HCT116 (cell line): ENCODE measurements at regions not wholly inside any gene's neighbourhood (a gene's known extent, or its start where the extent isn't known, plus 50 kb on each side); places are given as distances from the start of the nearest gene placed in this dataset.

ENCODE experiments used
- ATAC-seq: fragments of 200-7000 bp; cut with Tn5 transposase; 2 replicates; pipeline ENCODE4 v1.9.1; 2020; ENCODE audit warnings: mild to moderate bottlenecking, moderate library complexity
- BruUV-seq: library from RNA; stranded (reverse); fragments of 400-500 nt; replicated peaks from 2 replicates; lab custom pipeline; 2021; lab: Mats Ljungman, UMichigan
- CTCF ChIA-PET: fragments of 300-600 bp; sonication (Branson Sonifier 250); formaldehyde crosslinking; loops from one replicate; lab custom pipeline; 2021; ENCODE audit warnings: antibody characterized with exemption; lab: Charles Lee
- POLR2A ChIA-PET: fragments of 300-600, 350-600 bp; sonication (Branson Sonifier 250); formaldehyde crosslinking; loops from one replicate; lab custom pipeline; 2021; ENCODE audit warnings: antibody characterized with exemption; lab: Charles Lee
- RAD21 ChIA-PET, 2 experiments: fragments of 300-600 bp; sonication (Branson Sonifier 250); formaldehyde crosslinking; loops; one replicate each; lab custom pipeline; 2023; ENCODE audit warnings: low total read pairs in 2 of 2; ENCODE audit not compliant: uncharacterized antibody in 2 of 2, unreplicated experiment in 2 of 2, low non-redundant PET in 1 of 2; lab: Charles Lee
- DNase-seq: peaks from one replicate; pipeline ENCODE4 v3.0.0-alpha.2; 2010; ENCODE audit warnings: low read depth, low spot score
- H2AFZ ChIP-seq: fragments of 200-600 bp; shearing (Covaris generic), sonication (generic); 2 replicates; pipeline ENCODE4 v1.6.1; 2017; ENCODE audit warnings: low read depth, mixed run types, mixed read lengths, antibody characterized with exemption, low read length; ENCODE audit not compliant: poor library complexity, severe bottlenecking
- H3K27ac ChIP-seq: 2 replicates; pipeline ENCODE4 v1.5.1; 2012; ENCODE audit warnings: low read depth, low read length
- H3K27me3 ChIP-seq: fragments of 200-600 bp; sonication (generic); 2 replicates; pipeline ENCODE4 v1.6.1; 2016; ENCODE audit warnings: mixed run types, low read length, mixed read lengths; ENCODE audit not compliant: insufficient read depth
- H3K36me3 ChIP-seq, 2 experiments: fragments of 200-500 bp in 1 of 2; fragments of 200-600 bp in 1 of 2; sonication (Bioruptor generic) in 1 of 2; sonication (generic) in 1 of 2; 2 replicates each; pipeline versions ENCODE4 v1.5.1 to v1.6.1; 2014 to 2016; ENCODE audit warnings: low read length in 2 of 2, inconsistent platforms in 1 of 2, mixed read lengths in 1 of 2, mixed run types in 1 of 2; ENCODE audit not compliant: insufficient read depth in 2 of 2, control insufficient read depth in 1 of 2
- H3K4me1 ChIP-seq, 2 experiments: fragments of 200-600 bp in 1 of 2; sonication (generic) in 1 of 2; 2 replicates each; pipeline versions ENCODE4 v1.5.1 to v1.6.1; 2012 to 2017; ENCODE audit warnings: low read length in 2 of 2, inconsistent platforms in 1 of 2, mild to moderate bottlenecking in 1 of 2, mixed read lengths in 1 of 2, mixed run types in 1 of 2, moderate library complexity in 1 of 2; ENCODE audit not compliant: insufficient read depth in 2 of 2, control insufficient read depth in 1 of 2
- H3K4me2 ChIP-seq: fragments of 200-600 bp; sonication (generic); 2 replicates; pipeline ENCODE4 v1.6.1; 2017; ENCODE audit warnings: mixed run types, low read length, mixed read lengths
- H3K4me3 ChIP-seq, 2 experiments: fragments of 200-600 bp in 1 of 2; sonication (generic) in 1 of 2; replicated peaks in 1 of 2; 2 replicates each; pipeline ENCODE4 v1.5.1; 2011 to 2016; ENCODE audit warnings: low read length in 2 of 2, control low read depth in 1 of 2, low read depth in 1 of 2, mild to moderate bottlenecking in 1 of 2, mixed read lengths in 1 of 2, mixed run types in 1 of 2
- H3K79me2 ChIP-seq: fragments of 200-600 bp; sonication (generic); 2 replicates; pipeline ENCODE4 v1.6.1; 2017; ENCODE audit warnings: mild to moderate bottlenecking, mixed run types, low read length, moderate library complexity, mixed read lengths; ENCODE audit not compliant: insufficient read depth
- H3K9ac ChIP-seq: fragments of 200-600 bp; sonication (generic); 2 replicates; pipeline ENCODE4 v1.6.1; 2016; ENCODE audit warnings: low read length, mixed read lengths
- H3K9me2 ChIP-seq: fragments of 200-600 bp; sonication (generic), shearing (Covaris generic); 2 replicates; pipeline ENCODE4 v1.6.1; 2017; ENCODE audit warnings: mixed run types, mild to moderate bottlenecking, moderate library complexity; ENCODE audit not compliant: insufficient read depth
- H3K9me3 ChIP-seq, 2 experiments: fragments of 200-500 bp in 1 of 2; fragments of 200-600 bp in 1 of 2; sonication (Bioruptor generic) in 1 of 2; sonication (generic) in 1 of 2; 2 replicates each; pipeline ENCODE4 v1.6.1; 2014 to 2017; ENCODE audit warnings: low read length in 2 of 2, mixed read lengths in 2 of 2, inconsistent platforms in 1 of 2, low read depth in 1 of 2, mild to moderate bottlenecking in 1 of 2, mixed run types in 1 of 2, moderate library complexity in 1 of 2; ENCODE audit not compliant: control insufficient read depth in 1 of 2, insufficient read depth in 1 of 2
- H4K20me1 ChIP-seq: fragments of 200-600 bp; sonication (generic), shearing (Covaris generic); 2 replicates; pipeline ENCODE4 v1.6.1; 2017; ENCODE audit warnings: mixed run types, mild to moderate bottlenecking, moderate library complexity; ENCODE audit not compliant: insufficient read depth
- ATF3 ChIP-seq: IDR thresholded peaks from 2 replicates; pipeline ENCODE4 v1.6.1; 2012
- CBX3 ChIP-seq: IDR thresholded peaks from 2 replicates; pipeline ENCODE4 v1.6.1; 2012; ENCODE audit warnings: low read depth
- CEBPB ChIP-seq: IDR thresholded peaks from 2 replicates; pipeline ENCODE4 v1.6.1; 2012; ENCODE audit warnings: low read depth
- CTCF ChIP-seq, 3 experiments: fragments of 200-600 bp in 1 of 3; sonication (generic) in 1 of 3; IDR thresholded peaks in 2 of 3; conservative IDR thresholded peaks in 1 of 3; 2 replicates each; pipeline ENCODE4 v1.5.1; 2012 to 2017; ENCODE audit warnings: low read depth in 2 of 3, low read length in 2 of 3, antibody characterized with exemption in 1 of 3, borderline replicate concordance in 1 of 3, control low read depth in 1 of 3, mild to moderate bottlenecking in 1 of 3, mixed read lengths in 1 of 3, mixed run types in 1 of 3, moderate library complexity in 1 of 3; ENCODE audit not compliant: insufficient read depth in 1 of 3
- EGR1 ChIP-seq: IDR thresholded peaks from 2 replicates; pipeline ENCODE4 v1.6.1; 2012; ENCODE audit warnings: low read depth
- EZH2 ChIP-seq: fragments of 200-600 bp; sonication (generic); IDR thresholded peaks from 2 replicates; pipeline ENCODE4 v1.6.1; 2017; ENCODE audit warnings: antibody characterized with exemption, mixed run types
- EZH2phosphoT487 ChIP-seq: fragments of 200-600 bp; IDR thresholded peaks from 2 replicates; pipeline ENCODE4 v1.6.1; 2018; ENCODE audit warnings: antibody characterized with exemption, borderline replicate concordance
- MAX ChIP-seq: IDR thresholded peaks from 2 replicates; pipeline ENCODE4 v1.6.1; 2012
- POLR2AphosphoS5 ChIP-seq: IDR thresholded peaks from 2 replicates; pipeline ENCODE4 v1.6.1; 2011; ENCODE audit warnings: mild to moderate bottlenecking, low read depth, low read length, moderate library complexity
- RAD21 ChIP-seq: IDR thresholded peaks from 2 replicates; pipeline ENCODE4 v1.6.1; 2012; ENCODE audit warnings: low read depth, mild to moderate bottlenecking
- REST ChIP-seq: IDR thresholded peaks from 2 replicates; pipeline ENCODE4 v1.6.1; 2012; ENCODE audit warnings: low read depth
- SP1 ChIP-seq: IDR thresholded peaks from 2 replicates; pipeline ENCODE4 v1.6.1; 2012; ENCODE audit warnings: low read depth
- SRF ChIP-seq: IDR thresholded peaks from 2 replicates; pipeline ENCODE4 v1.6.1; 2012; ENCODE audit warnings: low read depth
- TCF7L2 ChIP-seq: IDR thresholded peaks from 2 replicates; pipeline ENCODE4 v1.7.0; 2011; ENCODE audit warnings: borderline replicate concordance, inconsistent platforms; ENCODE audit not compliant: insufficient read depth, insufficient read length; ENCODE audit errors: extremely low read depth
- YY1 ChIP-seq: IDR thresholded peaks from 2 replicates; pipeline ENCODE4 v1.6.1; 2011; ENCODE audit warnings: low read length, low read depth, moderate library complexity, mild to moderate bottlenecking; ENCODE audit not compliant: insufficient replicate concordance; ENCODE audit errors: extremely low read depth
- ZBTB33 ChIP-seq: IDR thresholded peaks from 2 replicates; pipeline ENCODE4 v1.6.1; 2011; ENCODE audit warnings: mild to moderate bottlenecking, low read length, moderate library complexity; ENCODE audit not compliant: insufficient replicate concordance; ENCODE audit errors: extremely low read depth
- ZNF274 ChIP-seq: fragments of 200-500 bp; sonication (Bioruptor generic); IDR thresholded peaks from 2 replicates; pipeline ENCODE4 v1.6.1; 2014; ENCODE audit warnings: mild to moderate bottlenecking, low read depth, low read length, inconsistent platforms
- intact Hi-C: fragments of 100-400 bp; cut with micrococcal nuclease; formaldehyde crosslinking; loops from 2 replicates; pipeline ENCODE4 v1.10.0; 2022

GRCh38 chr1:55352811-55353180, 137.6 kb upstream of the USP24 start:
- H3K4me3 ChIP-seq: no peak overlapping the region
- no peak overlapping the region for H3K27ac ChIP-seq
- H3K9ac ChIP-seq: no peak overlapping the region
- H3K4me2 ChIP-seq: no peak overlapping the region
- intact Hi-C loops: no loop called here
- H3K9me3 ChIP-seq: no peaks in the 10 kb centered on the region
- ChIA-PET POLR2A (no interaction called here), CTCF (interaction anchor here (2.9 kb wide), 1 partner anchor 23 kb away, joined by 10 read pairs; no protein-coding TSS in a partner anchor), RAD21 (no interaction called here)
- no peaks in the 10 kb centered on the region for H4K20me1 ChIP-seq
- no peaks in the 10 kb centered on the region for H3K36me3 ChIP-seq
- H3K4me1 ChIP-seq: no peaks in the 10 kb centered on the region
- DNase-seq (no peak), ATAC-seq (no peak)
- no peak for TF ChIP-seq EGR1
- TF ChIP-seq SP1: no peak
- no peak for TF ChIP-seq TCF7L2
- no peak for TF ChIP-seq YY1
- no peak for TF ChIP-seq CEBPB
- no peak for TF ChIP-seq ZNF274
- no peak for TF ChIP-seq POLR2AphosphoS5
- no peak for TF ChIP-seq RAD21
- no peak for TF ChIP-seq SRF
- TF ChIP-seq ATF3: no peak
- TF ChIP-seq REST: no peak
- TF ChIP-seq EZH2phosphoT487: no peak
- no peak for TF ChIP-seq ZBTB33
- no peak for TF ChIP-seq MAX
- no peak for TF ChIP-seq EZH2
- no peak for TF ChIP-seq CBX3
- no peak for TF ChIP-seq CTCF (IDR thresholded peaks at IDR 0.05 in 2 of 3, conservative IDR thresholded peaks at IDR 0.05 in 1 of 3; ENCODE audit: borderline replicate concordance in 1 of 3, insufficient read depth in 1 of 3, low read depth in 2 of 3, low read length in 2 of 3)
- BruUV-seq: no TSS peak
- H3K79me2 ChIP-seq: no peaks in the 10 kb centered on the region
- H3K27me3 ChIP-seq: no peaks in the 10 kb centered on the region
- H3K9me2 ChIP-seq: no peaks in the 10 kb centered on the region
- no peak overlapping the region for H2AFZ ChIP-seq
